OCI-LY1 (cell line): ENCODE measurements at regions not wholly inside any gene's neighbourhood (a gene's known extent, or its start where the extent isn't known, plus 50 kb on each side); places are given as distances from the start of the nearest gene placed in this dataset.

Experiments used
- EZH2 ChIP-seq: fragments of 200-600 bp; sonication (generic), shearing (Covaris generic); IDR thresholded peaks from 2 replicates; pipeline ENCODE4 v1.8.0; 2017; ENCODE audit warnings: borderline replicate concordance, mixed run types, mild to moderate bottlenecking, antibody characterized with exemption, low read length, moderate library complexity, mixed read lengths
- TF ChIP-seq, protein P1 (sequence below): fragments of 200-600 bp; sonication (generic), shearing (Covaris generic); IDR thresholded peaks from 2 replicates; pipeline ENCODE4 v1.5.1; 2017; ENCODE audit warnings: mild to moderate bottlenecking, antibody characterized with exemption, low read length, moderate library complexity, mixed read lengths

DNA sequence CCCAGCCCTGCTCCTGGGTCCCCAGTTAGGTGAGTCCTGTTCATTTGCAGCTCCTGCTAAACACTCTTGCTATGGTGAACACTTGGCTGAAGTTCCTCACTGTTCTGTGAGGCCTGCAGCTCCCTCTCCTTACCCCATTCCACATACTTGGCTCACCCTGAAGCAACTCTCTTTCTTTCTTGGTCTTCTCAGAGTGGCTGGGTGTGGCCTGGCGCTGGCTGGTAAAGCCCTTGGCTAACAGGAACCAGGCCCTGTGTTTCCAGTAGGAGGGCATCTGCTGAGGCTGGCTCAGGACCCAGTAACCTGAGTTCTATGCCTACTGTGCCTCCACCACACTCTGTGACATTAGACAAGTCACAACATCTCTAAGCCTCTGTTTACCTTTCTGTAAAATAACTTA lies 53.1 kb upstream of the COL13A1 start:
- TF ChIP-seq, protein P1, sequence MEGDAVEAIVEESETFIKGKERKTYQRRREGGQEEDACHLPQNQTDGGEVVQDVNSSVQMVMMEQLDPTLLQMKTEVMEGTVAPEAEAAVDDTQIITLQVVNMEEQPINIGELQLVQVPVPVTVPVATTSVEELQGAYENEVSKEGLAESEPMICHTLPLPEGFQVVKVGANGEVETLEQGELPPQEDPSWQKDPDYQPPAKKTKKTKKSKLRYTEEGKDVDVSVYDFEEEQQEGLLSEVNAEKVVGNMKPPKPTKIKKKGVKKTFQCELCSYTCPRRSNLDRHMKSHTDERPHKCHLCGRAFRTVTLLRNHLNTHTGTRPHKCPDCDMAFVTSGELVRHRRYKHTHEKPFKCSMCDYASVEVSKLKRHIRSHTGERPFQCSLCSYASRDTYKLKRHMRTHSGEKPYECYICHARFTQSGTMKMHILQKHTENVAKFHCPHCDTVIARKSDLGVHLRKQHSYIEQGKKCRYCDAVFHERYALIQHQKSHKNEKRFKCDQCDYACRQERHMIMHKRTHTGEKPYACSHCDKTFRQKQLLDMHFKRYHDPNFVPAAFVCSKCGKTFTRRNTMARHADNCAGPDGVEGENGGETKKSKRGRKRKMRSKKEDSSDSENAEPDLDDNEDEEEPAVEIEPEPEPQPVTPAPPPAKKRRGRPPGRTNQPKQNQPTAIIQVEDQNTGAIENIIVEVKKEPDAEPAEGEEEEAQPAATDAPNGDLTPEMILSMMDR: no peak
- TF ChIP-seq EZH2: no peak
